BE2C (cell line): ENCODE measurements at regions not wholly inside any gene's neighbourhood (a gene's known extent, or its start where the extent isn't known, plus 50 kb on each side); places are given as distances from the start of the nearest gene placed in this dataset.

Experiments
- DNase-seq: peaks from one replicate; pipeline ENCODE4 v3.0.0-alpha.2; 2020
- H3K27me3 ChIP-seq: fragments of 250-450 bp; sonication (Bioruptor Pico); 2 replicates; pipeline ENCODE4 v1.5.1; 2020; ENCODE audit warnings: mild to moderate bottlenecking
- H3K36me3 ChIP-seq: fragments of 250-450 bp; sonication (Bioruptor Pico); 2 replicates; pipeline ENCODE4 v1.5.1; 2020; ENCODE audit warnings: mild to moderate bottlenecking
- H3K4me1 ChIP-seq: fragments of 250-450 bp; sonication (Bioruptor Pico); 2 replicates; pipeline ENCODE4 v1.5.1; 2020
- H3K4me3 ChIP-seq: 2 replicates; pipeline ENCODE4 v1.5.1; 2011; ENCODE audit warnings: low read depth, low read length
- H3K9me3 ChIP-seq: fragments of 250-450 bp; sonication (Bioruptor Pico); 2 replicates; pipeline ENCODE4 v1.5.1; 2020
- CTCF ChIP-seq: IDR thresholded peaks from 2 replicates; pipeline ENCODE4 v1.5.1; 2012; ENCODE audit warnings: mild to moderate bottlenecking, low read depth, low read length

- Histone ChIP-seq H3K9me3 (no peaks in the 10 kb centered on the region), H3K4me3 (no peak overlapping the region), H3K27me3 (no peaks in the 10 kb centered on the region; the same call in 1 of the 2 replicates), H3K36me3 (no peaks in the 10 kb centered on the region), H3K4me1 (no peaks in the 10 kb centered on the region)
- no peak for DNase-seq
- no peak for TF ChIP-seq CTCF
Observed at GRCh38 chr3:159532577-159532976, 456.1 kb upstream of the IL12A start.

- no peak for DNase-seq
- Histone ChIP-seq H3K9me3 (no peaks in the 10 kb centered on the region), H3K36me3 (no peaks in the 10 kb centered on the region), H3K27me3 (no peaks in the 10 kb centered on the region), H3K4me3 (no peak overlapping the region), H3K4me1 (no peaks in the 10 kb centered on the region)
- TF ChIP-seq CTCF, result no peak
Observed at GRCh38 chr3:159534496-159534895, 454.1 kb upstream of the IL12A start.

DNA sequence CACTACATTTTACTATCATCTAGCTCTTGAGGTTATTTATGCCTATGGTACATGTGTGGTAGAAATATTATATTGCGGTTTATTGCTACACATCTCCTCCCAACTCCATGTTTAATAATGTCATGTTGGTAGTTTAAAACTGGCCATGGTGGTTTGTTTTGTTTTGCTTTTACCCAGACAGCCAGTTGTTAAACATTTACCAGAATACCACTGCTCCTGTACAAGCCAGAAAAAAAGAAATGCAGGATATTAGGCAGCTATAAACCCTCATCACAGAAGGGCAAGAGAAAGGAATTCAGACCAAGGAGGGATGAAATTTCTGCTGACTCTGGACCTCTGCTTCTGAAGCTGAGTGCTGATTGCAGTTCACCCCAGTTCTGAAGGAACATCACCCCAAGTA, 451.8 kb upstream of the IL12A start:
- Histone ChIP-seq H3K4me1 (no peaks in the 10 kb centered on the region), H3K4me3 (no peak overlapping the region), H3K9me3 (no peaks in the 10 kb centered on the region), H3K36me3 (no peaks in the 10 kb centered on the region), H3K27me3 (no peaks in the 10 kb centered on the region; the same call in 1 of the 2 replicates)
- no peak for TF ChIP-seq CTCF
- DNase-seq, result no peak

DNA sequence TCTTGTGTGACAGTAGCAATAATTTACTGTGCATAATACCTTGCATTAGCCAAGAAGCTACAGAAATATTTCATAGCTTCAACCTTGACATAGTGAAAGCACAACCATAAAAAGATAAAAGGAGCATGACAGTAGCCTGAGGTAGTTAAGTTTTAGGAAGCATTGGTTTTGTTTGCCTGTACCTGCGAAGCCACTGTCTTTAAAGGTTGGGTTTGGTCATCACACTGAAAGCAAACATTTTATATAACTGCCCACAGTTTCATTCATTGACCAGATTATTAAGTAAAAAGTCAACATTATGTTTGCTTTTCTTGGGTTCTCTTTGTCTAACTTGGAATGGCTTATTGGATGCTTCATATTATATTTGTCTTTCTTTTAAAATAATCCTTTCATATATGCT, 450.1 kb upstream of the IL12A start:
- H3K4me3 ChIP-seq, result no peak overlapping the region
- H3K27me3 ChIP-seq, result no peaks in the 10 kb centered on the region; the same call in 1 of the 2 replicates
- no peaks in the 10 kb centered on the region for H3K9me3 ChIP-seq
- no peaks in the 10 kb centered on the region for H3K36me3 ChIP-seq
- H3K4me1 ChIP-seq, result no peaks in the 10 kb centered on the region
- DNase-seq, result no peak
- TF ChIP-seq CTCF, result no peak

DNA sequence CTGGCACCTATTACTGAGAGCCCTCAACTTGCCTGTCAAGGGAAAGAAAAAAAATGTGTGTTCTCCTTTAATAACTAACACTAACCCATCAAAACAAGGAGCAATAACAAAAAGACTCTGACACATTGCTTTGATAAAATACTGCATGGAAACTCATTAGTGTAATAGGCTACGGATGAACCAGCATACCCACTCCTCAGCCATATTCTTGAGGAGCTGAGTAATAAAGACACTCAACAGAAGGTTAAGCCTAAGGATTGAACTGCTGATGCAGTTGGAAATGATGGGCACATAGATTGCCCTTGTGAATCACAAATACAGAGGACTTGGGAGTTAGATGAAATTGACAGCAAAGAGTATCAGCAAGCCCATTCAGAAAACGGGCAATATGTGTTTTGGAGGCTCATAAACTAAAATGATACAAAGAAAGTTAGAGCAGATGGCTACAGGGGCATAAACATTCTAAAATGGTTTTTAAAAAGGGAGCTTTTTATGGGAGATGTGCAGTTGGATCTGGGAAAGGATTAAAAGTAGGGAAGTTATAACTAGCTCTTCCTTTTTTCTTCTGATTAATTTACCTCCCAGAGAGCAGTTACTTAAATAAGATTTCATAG, 447.6 kb upstream of the IL12A start:
- no peak overlapping the region for H3K4me3 ChIP-seq
- H3K36me3 ChIP-seq, result no peaks in the 10 kb centered on the region
- H3K27me3 ChIP-seq, result no peaks in the 10 kb centered on the region; the same call in 1 of the 2 replicates
- H3K9me3 ChIP-seq, result no peaks in the 10 kb centered on the region
- DNase-seq, result no peak
- TF ChIP-seq CTCF, result no peak
- H3K4me1 ChIP-seq, result no peaks in the 10 kb centered on the region

- H3K27me3 ChIP-seq, result no peaks in the 10 kb centered on the region
- no peak for DNase-seq
- no peak for TF ChIP-seq CTCF
- no peak overlapping the region for H3K4me3 ChIP-seq
- H3K36me3 ChIP-seq, result no peaks in the 10 kb centered on the region
- H3K4me1 ChIP-seq, result no peaks in the 10 kb centered on the region
- no peaks in the 10 kb centered on the region for H3K9me3 ChIP-seq
Observed at GRCh38 chr3:159548675-159549335, 439.8 kb upstream of the IL12A start.
